Esophagus muscularis mucosa (tissue), 4 donors: ENCODE measurements at regions not wholly inside any gene's neighbourhood (a gene's known extent, or its start where the extent isn't known, plus 50 kb on each side); places are given as distances from the start of the nearest gene placed in this dataset.

Experiments
- EP300 ChIP-seq: sonication (generic); formaldehyde crosslinking; IDR thresholded peaks from one replicate; pipeline ENCODE4 v1.6.1; 2017; ENCODE audit warnings: antibody characterized with exemption
- POLR2A ChIP-seq: fragments of 450-650 bp; IDR thresholded peaks from one replicate; pipeline ENCODE4 v1.6.1; 2017; ENCODE audit warnings: antibody characterized with exemption, moderate library complexity, mild to moderate bottlenecking, low read depth
- POLR2AphosphoS5 ChIP-seq, 2 donors: sonication (generic); formaldehyde crosslinking; IDR thresholded peaks; one replicate each; pipeline ENCODE4 v1.6.1; 2017; ENCODE audit warnings: antibody characterized with exemption in 2 of 2
- TF ChIP-seq, protein P1 (sequence below), 3 experiments: fragments of 200-600 bp in 2 of 3; fragments of 450-650 bp in 1 of 3; sonication (generic) in 2 of 3; IDR thresholded peaks; one replicate each; pipeline ENCODE4 v1.5.1; 2017 to 2019; ENCODE audit warnings: antibody characterized with exemption in 3 of 3, mild to moderate bottlenecking in 2 of 3, moderate library complexity in 1 of 3

DNA sequence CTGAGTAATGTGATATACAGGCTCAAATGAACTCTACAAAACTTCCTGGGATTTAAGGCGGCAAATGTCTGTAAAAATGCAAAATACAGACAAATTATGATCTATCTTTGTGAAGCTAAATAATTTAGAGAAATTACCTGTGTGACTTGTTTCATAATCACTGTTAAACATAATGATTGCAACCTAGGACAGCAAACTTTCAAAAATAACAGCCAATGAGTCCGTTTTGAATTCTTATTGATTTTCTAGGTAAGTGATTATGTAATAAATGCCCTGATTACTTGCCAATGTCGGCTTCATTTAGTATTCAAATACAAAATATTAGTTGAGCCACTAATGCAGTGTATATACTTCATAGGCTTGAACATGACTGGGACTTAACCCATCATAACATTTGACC, 238.2 kb upstream of the DAB2 start:
- TF ChIP-seq, protein P1, sequence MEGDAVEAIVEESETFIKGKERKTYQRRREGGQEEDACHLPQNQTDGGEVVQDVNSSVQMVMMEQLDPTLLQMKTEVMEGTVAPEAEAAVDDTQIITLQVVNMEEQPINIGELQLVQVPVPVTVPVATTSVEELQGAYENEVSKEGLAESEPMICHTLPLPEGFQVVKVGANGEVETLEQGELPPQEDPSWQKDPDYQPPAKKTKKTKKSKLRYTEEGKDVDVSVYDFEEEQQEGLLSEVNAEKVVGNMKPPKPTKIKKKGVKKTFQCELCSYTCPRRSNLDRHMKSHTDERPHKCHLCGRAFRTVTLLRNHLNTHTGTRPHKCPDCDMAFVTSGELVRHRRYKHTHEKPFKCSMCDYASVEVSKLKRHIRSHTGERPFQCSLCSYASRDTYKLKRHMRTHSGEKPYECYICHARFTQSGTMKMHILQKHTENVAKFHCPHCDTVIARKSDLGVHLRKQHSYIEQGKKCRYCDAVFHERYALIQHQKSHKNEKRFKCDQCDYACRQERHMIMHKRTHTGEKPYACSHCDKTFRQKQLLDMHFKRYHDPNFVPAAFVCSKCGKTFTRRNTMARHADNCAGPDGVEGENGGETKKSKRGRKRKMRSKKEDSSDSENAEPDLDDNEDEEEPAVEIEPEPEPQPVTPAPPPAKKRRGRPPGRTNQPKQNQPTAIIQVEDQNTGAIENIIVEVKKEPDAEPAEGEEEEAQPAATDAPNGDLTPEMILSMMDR (IDR thresholded peaks at IDR 0.05), result no peak
- TF ChIP-seq POLR2A (no peak), EP300 (no peak), POLR2AphosphoS5 (IDR thresholded peaks at IDR 0.05) (no peak)
